Spleen (tissue), 7 donors: ENCODE measurements at regions not wholly inside any gene's neighbourhood (a gene's known extent, or its start where the extent isn't known, plus 50 kb on each side); places are given as distances from the start of the nearest gene placed in this dataset.

Source experiments
- CTCF ChIP-seq, 11 experiments: fragments of 200-600 bp in 7 of 11; fragments of 450-650 bp in 4 of 11; sonication (generic) in 4 of 11; IDR thresholded peaks in 8 of 11; conservative IDR thresholded peaks in 3 of 11; 1 replicate in 7 of 11; 2 replicates in 4 of 11; pipeline versions ENCODE4 v1.4.0 to v1.8.0; 2016 to 2021; ENCODE audit warnings: antibody characterized with exemption in 11 of 11, inconsistent platforms in 4 of 11, mild to moderate bottlenecking in 1 of 11
- POLR2A ChIP-seq, 3 donors: fragments of 450-650 bp; IDR thresholded peaks; one replicate each; pipeline ENCODE4 v1.5.1; 2017; ENCODE audit warnings: antibody characterized with exemption in 3 of 3, mild to moderate bottlenecking in 1 of 3
- donor health status: DM: no; HTN: no; CAD: no; lungs with moderate emphysema.
- donor health status: DM: no; HTN: no; CAD: no.
- donor health status: DM: no; HTN: no; CAD: no.

DNA sequence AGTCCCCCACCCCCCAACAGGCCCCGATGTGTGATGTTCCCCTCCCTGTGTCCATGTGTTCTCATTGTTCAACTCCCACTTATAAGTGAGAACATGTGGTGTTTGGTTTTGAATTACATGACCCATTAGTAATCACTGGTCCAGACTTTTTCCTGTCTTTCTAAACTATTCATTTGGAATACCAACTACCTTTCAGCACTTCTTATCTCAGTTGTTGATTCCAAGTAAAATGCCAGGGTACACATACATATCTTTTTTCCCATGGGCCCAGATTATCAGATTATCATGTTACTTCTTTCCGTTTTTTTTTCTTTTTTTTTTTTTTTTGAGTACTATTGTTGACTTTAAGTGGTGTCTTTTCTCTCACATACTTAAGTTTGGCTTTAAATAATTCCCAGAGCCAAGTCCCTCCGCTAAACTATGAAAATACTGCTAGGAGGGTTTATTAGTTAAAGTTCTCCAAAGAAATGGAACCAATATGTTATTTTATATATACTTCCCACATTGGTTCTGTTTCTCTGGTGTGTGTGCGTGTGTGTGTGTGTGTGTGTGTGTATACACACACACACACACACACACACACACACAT lies 389.3 kb downstream of the IRS1 start:
- no peak for TF ChIP-seq CTCF (IDR thresholded peaks at IDR 0.05 in 8 of 11, conservative IDR thresholded peaks at IDR 0.05 in 3 of 11)
- no peak for TF ChIP-seq POLR2A (IDR thresholded peaks at IDR 0.05)
